ENCODE measurements at regions not wholly inside any gene's neighbourhood (a gene's known extent, or its start where the extent isn't known, plus 50 kb on each side); places are given as distances from the start of the nearest gene placed in this dataset.

DNA sequence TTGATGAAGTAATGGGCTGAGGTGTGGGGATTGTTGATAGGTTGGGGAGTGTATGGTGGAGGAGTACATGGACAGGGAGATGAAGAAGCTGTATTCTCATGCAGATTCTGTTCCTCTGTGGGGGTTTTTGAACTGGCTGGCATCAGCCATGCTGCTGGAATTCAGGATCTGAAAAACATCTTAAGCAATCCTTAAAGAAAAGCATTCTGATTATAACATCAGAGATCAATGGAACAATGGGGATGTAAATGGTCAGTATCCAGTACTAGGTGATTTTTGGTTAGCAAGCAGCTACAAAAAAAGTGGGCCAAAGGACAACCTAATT, 247.5 kb upstream of the GALNT17 start (continued):
- TF ChIP-seq SAP30 (IDR thresholded peaks at IDR 0.05; ENCODE audit: insufficient read depth, insufficient replicate concordance, low read length), result no peak
- no peak for TF ChIP-seq PHF8 (conservative IDR thresholded peaks at IDR 0.05; ENCODE audit: low read depth, low read length)
- TF ChIP-seq TAF1 (IDR thresholded peaks at IDR 0.05; ENCODE audit: low read depth, low read length), result no peak
- TF ChIP-seq EGR1 (IDR thresholded peaks at IDR 0.05; ENCODE audit: borderline replicate concordance, low read depth, low read length), result no peak
- TF ChIP-seq SIN3A (conservative IDR thresholded peaks at IDR 0.05 in 1 of 2, IDR thresholded peaks at IDR 0.05 in 1 of 2; ENCODE audit: low read depth in 1 of 2, low read length in 2 of 2), result no peak
- no peak for TF ChIP-seq RAD21 (IDR thresholded peaks at IDR 0.05 in 1 of 2, conservative IDR thresholded peaks at IDR 0.05 in 1 of 2; ENCODE audit: low read depth in 2 of 2, low read length in 2 of 2)
- TF ChIP-seq KDM1A (IDR thresholded peaks at IDR 0.05; ENCODE audit: borderline replicate concordance, low read length), result no peak
- TF ChIP-seq SP4 (IDR thresholded peaks at IDR 0.05; ENCODE audit: low read length), result no peak
- TF ChIP-seq TAF7 (optimal IDR thresholded peaks at IDR 0.05; ENCODE audit: borderline replicate concordance, low read depth, low read length), result no peak
- no peak for TF ChIP-seq KDM5A (IDR thresholded peaks at IDR 0.05; ENCODE audit: low read length)
- no peak for TF ChIP-seq MAFK (IDR thresholded peaks at IDR 0.05; ENCODE audit: low read depth, low read length)
- no peak for TF ChIP-seq RFX5 (IDR thresholded peaks at IDR 0.05; ENCODE audit: borderline replicate concordance, low read depth, low read length)
- TF ChIP-seq CHD2 (IDR thresholded peaks at IDR 0.05; ENCODE audit: low read length), result no peak
- TF ChIP-seq TEAD4 (IDR thresholded peaks at IDR 0.05; ENCODE audit: low read depth, low read length), result peak; percentile 58; the same call in 1 of the 2 replicates
- TF ChIP-seq NANOG (IDR thresholded peaks at IDR 0.05; ENCODE audit: insufficient read depth, low read depth, low read length, poor library complexity, severe bottlenecking), result peak; percentile 64
- no peak for TF ChIP-seq SP2 (IDR thresholded peaks at IDR 0.05; ENCODE audit: low read length)
- TF ChIP-seq RBBP5 (IDR thresholded peaks at IDR 0.05; ENCODE audit: borderline replicate concordance, low read depth, low read length), result no peak
- no peak for TF ChIP-seq ASH2L (IDR thresholded peaks at IDR 0.05; ENCODE audit: low read length)
- TF ChIP-seq HDAC6 (IDR thresholded peaks at IDR 0.05; ENCODE audit: low read depth, low read length), result no peak
- TF ChIP-seq POLR2AphosphoS5 (IDR thresholded peaks at IDR 0.05; ENCODE audit: low read depth, low read length), result no peak
- TF ChIP-seq SP1 (IDR thresholded peaks at IDR 0.05; ENCODE audit: low read depth, low read length), result peak; percentile 52; the same call in 1 of the 2 replicates

Measured in H1 (cell line).